ENCODE measurements at regions not wholly inside any gene's neighbourhood (a gene's known extent, or its start where the extent isn't known, plus 50 kb on each side); places are given as distances from the start of the nearest gene placed in this dataset.

DNA sequence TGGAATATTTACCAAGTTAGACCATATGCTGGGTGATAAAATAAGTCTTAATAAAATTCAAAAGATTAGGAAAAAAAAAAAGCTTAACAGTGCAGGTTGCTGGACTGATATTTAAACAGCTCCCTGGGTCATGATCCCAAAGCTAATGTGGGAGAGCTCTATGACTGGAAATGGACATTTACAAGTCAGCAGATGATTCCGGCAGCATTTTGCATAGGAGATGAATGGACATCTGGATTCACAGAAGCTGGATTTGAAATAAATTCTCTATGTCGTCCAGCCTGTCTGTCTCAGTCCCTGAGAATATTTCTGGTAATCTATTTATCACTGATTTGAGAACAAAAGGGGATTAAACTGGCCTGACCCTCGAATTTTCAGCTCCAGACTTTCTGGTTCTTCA lies 52.3 kb upstream of the KLHL25 start:
- ATAC-seq (no peak), DNase-seq (no peak)
- H3K9me3 Mint-ChIP-seq: no peaks in the 10 kb centered on the region
- no peak overlapping the region for H3K4me3 Mint-ChIP-seq
- H3K27ac Mint-ChIP-seq: no peak overlapping the region
- H3K4me1 Mint-ChIP-seq: no peaks in the 10 kb centered on the region
- no peaks in the 10 kb centered on the region for H3K36me3 Mint-ChIP-seq (ENCODE audit: low read depth)
- peaks cover 25% of the 10 kb centered on the region for H3K27me3 Mint-ChIP-seq

DNA sequence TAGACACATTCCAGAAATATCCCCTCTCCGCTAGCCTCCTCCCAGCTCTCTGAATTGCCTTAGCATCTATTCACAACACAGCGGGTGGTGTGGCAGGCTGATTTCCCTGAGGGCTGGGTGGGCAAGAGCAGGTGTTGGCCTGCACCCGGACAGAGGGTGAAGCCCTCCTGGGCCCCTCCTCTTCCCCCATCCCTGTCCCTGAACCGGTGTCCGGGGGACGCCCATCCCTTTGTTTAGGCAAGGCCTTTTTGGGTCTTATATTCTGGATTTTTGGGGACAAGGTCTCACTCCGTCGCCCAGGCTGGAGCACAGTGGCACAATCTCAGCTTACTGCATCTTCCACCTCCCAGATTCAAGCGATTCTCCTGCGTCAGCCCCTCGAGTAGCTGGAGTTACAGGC lies 55.2 kb upstream of the KLHL25 start:
- Mint-ChIP-seq H3K27ac (no peak overlapping the region), H3K36me3 (ENCODE audit: low read depth) (no peaks in the 10 kb centered on the region), H3K27me3 (peaks cover 21% of the 10 kb centered on the region), H3K4me3 (no peak overlapping the region), H3K9me3 (no peaks in the 10 kb centered on the region), H3K4me1 (peaks cover 2% of the 10 kb centered on the region)
- no peak for DNase-seq
- ATAC-seq: no peak

DNA sequence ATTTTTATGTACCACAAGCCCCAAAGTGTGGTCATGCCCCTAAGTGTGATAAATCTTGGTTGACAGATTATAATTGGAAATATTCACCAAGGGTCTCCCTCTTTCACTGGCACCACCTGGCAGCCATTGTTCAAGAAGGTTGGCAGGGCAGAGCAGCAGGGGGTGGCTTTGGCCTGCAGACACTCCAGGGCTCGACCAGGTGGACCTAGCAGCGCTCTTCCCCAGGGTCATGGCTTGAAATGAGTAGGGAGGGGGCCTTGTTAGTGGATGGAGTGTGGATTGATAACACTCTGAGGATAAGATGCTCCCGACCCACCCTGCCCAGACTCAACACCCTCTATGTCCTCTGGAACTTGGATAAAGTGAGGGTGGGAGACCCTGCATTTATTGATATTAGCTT lies 58.2 kb upstream of the KLHL25 start:
- H3K36me3 Mint-ChIP-seq (ENCODE audit: low read depth): no peaks in the 10 kb centered on the region
- H3K4me3 Mint-ChIP-seq: no peak overlapping the region
- peaks cover 2% of the 10 kb centered on the region for H3K4me1 Mint-ChIP-seq
- H3K27me3 Mint-ChIP-seq: peaks cover 24% of the 10 kb centered on the region
- ATAC-seq (no peak), DNase-seq (no peak)
- H3K9me3 Mint-ChIP-seq: no peaks in the 10 kb centered on the region
- no peak overlapping the region for H3K27ac Mint-ChIP-seq

DNA sequence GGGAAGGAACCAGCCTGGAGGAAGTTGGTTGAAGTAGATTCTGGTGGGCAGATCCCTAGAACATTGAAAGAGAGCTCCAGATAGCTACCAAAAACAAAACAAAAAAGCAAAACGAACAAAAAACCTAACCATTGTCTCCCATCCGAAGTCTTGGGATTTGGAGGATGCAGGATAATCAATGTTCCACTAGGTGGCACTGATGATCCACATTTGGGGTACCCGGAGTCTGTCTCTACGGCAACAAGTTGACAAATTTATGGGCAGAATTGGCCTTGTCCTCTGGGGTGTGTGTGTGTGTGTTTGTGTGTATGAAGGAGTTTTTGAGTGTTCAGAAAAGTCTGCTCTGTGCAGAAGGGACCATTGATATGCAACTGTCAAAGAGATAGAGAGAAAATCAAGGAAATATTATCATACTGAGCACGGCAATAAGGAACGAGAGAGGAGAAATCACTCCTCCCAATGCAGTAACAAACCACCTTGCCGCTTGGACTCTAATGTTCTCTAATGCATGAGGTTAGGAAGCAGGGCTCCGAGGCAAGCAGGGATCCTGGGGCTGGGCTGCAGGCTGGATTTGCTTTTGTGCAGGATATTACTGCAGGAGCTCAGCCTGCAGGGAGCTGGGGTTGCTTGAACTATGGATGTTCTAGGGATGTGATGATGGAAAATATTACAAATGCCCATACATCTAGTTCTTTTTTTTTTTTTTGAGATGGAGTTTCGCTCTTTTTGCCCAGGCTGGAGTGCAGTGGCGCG lies 59.8 kb upstream of the KLHL25 start:
- Mint-ChIP-seq H3K27ac (no peak overlapping the region), H3K36me3 (ENCODE audit: low read depth) (no peaks in the 10 kb centered on the region), H3K9me3 (no peaks in the 10 kb centered on the region), H3K4me3 (no peak overlapping the region), H3K27me3 (peaks cover 33% of the 10 kb centered on the region), H3K4me1 (peaks cover 2% of the 10 kb centered on the region)
- ATAC-seq: peak; percentile 51
- DNase-seq: peak; percentile 40

DNA sequence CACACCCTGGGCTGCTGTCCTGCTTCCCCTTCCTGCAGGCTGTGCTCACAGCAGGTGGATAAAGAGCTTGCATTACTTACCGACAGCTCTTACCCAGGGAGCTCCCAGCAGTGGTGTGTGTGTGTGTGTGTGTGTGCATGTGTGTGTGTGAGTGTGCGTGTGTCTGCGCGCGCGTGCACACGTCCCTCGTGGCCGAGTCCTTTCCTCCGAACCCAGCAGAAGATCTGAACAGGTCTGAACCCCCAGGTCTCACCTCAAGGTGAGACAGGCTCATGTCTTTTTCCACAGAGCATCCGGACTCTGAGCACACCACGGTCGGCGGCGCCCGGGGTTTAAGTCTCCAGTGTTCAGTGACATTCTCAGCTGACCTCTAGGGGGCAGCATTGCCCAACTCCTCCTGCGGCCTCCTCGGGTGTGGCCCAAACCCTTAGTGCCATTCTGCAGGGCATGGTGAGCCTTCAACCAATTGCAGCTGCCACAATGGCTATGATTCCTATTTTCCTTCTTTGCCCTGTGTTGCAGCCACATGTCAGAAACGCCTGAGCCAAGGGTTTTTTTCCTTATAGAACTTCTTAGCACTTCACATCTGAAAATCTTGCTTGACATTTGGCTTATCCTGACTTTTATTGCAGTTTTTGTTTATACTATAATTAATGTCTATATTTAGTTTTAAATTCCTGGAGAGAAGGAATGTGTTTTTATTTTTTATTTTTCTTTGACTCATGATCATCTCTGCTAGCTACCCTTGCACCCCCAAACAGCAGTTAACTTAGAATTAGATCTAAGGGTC lies 64.1 kb upstream of the KLHL25 start:
- Mint-ChIP-seq H3K36me3 (ENCODE audit: low read depth) (no peaks in the 10 kb centered on the region), H3K27me3 (peaks cover 31% of the 10 kb centered on the region), H3K9me3 (no peaks in the 10 kb centered on the region), H3K4me1 (peaks cover 2% of the 10 kb centered on the region), H3K4me3 (peak overlapping the region; percentile 45), H3K27ac (no peak overlapping the region)
- peak; percentile 91 for ATAC-seq
- DNase-seq: peak; percentile 85

DNA sequence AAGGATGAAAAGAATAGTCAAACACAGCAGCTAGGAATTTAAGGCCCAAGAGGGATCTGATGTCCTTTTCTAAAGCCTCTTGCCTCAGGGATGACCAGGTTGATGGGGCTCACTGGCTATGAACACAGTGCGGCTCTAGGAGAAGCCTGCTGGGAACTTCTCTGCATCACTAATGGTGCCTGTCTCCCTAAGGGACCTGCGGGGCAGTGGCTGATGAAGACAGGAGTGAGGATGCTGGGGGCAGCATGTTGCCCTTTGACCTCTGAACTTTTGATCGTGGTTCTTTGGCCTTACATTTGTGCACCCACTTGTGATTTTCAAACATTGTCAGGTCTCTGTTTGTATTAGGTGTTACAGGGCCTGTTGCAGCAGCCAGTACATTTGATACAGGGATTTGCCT lies 64.9 kb upstream of the KLHL25 start:
- Mint-ChIP-seq H3K9me3 (no peaks in the 10 kb centered on the region), H3K36me3 (ENCODE audit: low read depth) (no peaks in the 10 kb centered on the region), H3K4me3 (no peak overlapping the region), H3K27me3 (peaks cover 26% of the 10 kb centered on the region), H3K4me1 (no peaks in the 10 kb centered on the region), H3K27ac (no peak overlapping the region)
- no peak for ATAC-seq
- no peak for DNase-seq

DNA sequence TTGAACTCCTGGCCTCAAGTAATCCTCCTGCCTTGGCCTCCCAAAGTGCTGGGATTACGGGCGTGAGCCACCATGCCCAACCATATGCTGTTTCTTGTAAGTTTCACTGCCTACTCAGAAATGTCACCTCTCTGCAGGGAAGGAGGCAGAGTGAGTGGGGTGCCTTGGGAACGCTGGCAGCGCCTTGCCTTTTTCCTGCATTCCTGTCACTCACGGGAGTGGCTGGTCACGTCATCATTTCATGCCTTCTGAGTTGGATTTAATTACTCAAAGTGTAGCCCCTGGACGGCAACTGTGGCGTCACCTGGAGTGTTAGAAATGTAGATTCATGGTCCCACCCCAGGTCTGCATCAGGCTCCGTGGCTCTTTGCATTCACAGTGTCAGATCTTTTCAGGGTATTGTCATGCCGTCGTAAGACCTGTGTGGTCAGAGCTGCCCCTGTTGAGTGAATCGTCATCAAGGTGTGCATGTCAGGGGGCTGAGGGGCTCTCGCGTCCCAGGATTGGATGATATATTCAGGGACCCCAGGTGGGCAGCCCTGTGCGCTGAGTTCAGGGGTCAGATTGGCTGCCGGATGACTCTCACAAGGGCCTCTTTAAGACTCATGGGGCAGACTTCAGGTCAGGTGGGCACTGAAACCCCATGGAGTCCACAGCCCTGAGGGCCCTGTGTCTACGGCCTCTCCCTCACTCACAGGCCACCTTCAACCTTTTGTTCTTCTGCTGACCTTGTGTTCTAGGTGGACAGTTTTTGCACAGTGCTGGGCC lies 65.9 kb upstream of the KLHL25 start:
- Mint-ChIP-seq H3K27me3 (peaks cover 25% of the 10 kb centered on the region), H3K4me1 (no peaks in the 10 kb centered on the region), H3K9me3 (no peaks in the 10 kb centered on the region), H3K36me3 (ENCODE audit: low read depth) (no peaks in the 10 kb centered on the region), H3K4me3 (no peak overlapping the region), H3K27ac (no peak overlapping the region)
- ATAC-seq: no peak
- DNase-seq: no peak

DNA sequence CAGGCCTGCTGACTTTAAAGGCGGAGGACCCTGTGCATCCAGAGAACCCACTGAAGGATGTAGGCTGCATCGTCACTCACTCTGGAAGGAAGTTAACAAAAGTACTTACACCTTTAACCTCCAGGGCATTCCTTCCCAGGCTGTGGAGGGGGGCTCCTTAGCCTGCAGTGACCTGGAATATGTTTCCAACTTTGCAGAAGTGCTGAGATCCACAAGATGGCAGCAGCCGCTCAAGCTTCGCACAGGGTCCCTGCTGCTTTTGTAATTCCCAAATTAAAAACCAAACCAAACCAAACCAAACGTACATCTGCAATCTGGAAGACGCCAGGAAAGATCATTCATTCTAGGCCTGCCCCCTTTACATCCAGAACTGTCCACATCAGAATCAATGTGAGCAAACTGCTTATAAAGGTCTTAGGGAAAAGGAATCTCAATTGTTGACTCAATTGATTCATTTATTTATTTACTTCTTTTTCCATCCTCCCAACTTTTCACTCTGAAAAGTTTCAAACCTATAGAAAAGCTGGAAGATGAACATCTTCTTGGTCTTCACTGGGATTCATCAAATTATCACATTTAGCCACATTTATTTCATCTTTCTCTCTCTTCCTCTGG lies 70.5 kb upstream of the KLHL25 start:
- Mint-ChIP-seq H3K4me3 (no peak overlapping the region), H3K4me1 (no peaks in the 10 kb centered on the region), H3K27me3 (peaks cover 4% of the 10 kb centered on the region), H3K9me3 (no peaks in the 10 kb centered on the region), H3K27ac (no peak overlapping the region), H3K36me3 (ENCODE audit: low read depth) (no peaks in the 10 kb centered on the region)
- DNase-seq (peak; percentile 9), ATAC-seq (no peak)

DNA sequence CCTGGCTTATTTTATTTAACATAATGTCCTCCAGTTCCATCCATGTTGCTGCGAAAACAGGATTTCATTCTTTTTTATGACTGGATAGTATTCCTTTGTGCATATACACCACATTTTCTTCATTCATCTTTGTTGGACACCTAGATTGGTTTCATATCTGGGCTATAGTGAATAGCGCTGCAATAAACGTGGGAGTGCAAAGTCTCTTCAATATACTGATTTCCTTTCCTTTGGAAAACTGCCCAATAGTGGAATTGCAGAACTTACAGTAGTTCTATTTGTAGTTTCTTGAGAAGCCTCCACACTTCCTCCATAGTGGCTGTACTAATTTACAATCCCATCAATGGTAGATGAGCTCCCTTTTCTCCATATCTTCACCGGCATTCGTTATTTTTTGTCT lies 72.5 kb upstream of the KLHL25 start:
- Mint-ChIP-seq H3K4me3 (no peak overlapping the region), H3K27me3 (peaks cover 4% of the 10 kb centered on the region)
- ATAC-seq: no peak

DNA sequence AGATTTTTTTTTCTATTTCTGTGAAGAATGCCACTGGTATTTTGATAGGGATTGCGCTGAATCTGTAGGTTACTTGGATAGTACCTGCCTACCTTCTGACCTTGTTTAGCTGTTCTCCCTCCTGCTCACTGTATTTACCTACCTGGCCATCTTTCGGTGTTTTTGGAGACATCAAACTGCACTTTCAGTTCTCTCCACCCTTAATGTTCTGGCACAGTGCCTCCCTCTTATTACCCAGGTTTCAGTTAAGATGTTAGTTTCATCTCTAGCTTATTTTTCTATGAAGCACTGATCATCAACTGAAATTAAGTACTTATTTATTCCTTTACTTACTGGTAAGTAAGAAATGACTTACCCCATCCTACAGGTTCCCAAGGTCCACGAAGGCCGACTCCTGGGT lies 74.4 kb upstream of the KLHL25 start:
- Mint-ChIP-seq H3K4me3 (no peak overlapping the region), H3K27ac (no peak overlapping the region), H3K4me1 (peaks cover 3% of the 10 kb centered on the region), H3K27me3 (peaks cover 9% of the 10 kb centered on the region), H3K9me3 (no peaks in the 10 kb centered on the region), H3K36me3 (ENCODE audit: low read depth) (no peaks in the 10 kb centered on the region)
- DNase-seq: no peak
- no peak for ATAC-seq

More for the DNA sequence above, 72.5 kb upstream of the KLHL25 start:
- Mint-ChIP-seq H3K27ac (no peak overlapping the region), H3K36me3 (ENCODE audit: low read depth) (no peaks in the 10 kb centered on the region), H3K4me1 (peaks cover 3% of the 10 kb centered on the region), H3K9me3 (no peaks in the 10 kb centered on the region)
- DNase-seq: no peak

DNA sequence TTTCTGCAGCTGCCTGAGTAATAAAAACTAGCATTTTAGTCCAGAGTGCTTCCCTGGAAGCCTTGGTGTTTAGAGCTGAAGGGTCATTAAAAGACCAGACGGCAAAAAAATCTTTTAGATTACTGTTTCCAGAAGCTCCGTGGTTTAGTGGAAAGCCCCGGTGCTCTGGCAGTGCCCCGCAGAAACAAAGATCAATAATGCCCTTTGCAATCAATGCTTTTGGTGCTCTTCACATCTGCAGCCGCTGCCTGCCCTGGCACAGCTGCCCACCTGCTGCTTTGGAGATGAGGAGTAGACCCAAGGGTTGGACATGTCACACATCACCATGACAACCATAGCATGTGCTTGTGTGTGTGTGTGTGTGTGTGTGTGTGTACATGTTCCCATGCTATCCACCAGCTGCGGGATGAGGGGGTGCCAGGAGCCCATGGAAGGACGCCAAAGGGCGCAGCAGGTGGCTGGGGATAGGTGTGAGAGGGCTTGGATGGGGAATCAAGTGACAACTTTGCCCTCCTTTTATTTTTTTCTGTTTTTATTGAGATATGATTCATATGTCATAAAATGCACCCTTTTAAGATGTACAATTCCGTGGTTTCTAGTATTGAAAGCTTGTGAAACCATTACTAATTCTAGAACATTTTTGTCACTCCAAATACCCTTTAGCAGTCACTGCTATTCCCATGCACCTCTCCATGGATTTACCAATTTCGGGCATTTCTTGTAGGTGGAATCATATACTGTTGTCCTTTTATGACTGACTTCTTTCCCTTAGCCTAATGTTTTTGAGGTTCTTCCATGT lies 75.7 kb upstream of the KLHL25 start:
- no peak overlapping the region for H3K4me3 Mint-ChIP-seq
- peaks cover 3% of the 10 kb centered on the region for H3K4me1 Mint-ChIP-seq
- no peak for DNase-seq
- peaks cover 16% of the 10 kb centered on the region for H3K27me3 Mint-ChIP-seq
- no peak overlapping the region for H3K27ac Mint-ChIP-seq
- H3K9me3 Mint-ChIP-seq: no peaks in the 10 kb centered on the region
- H3K36me3 Mint-ChIP-seq (ENCODE audit: low read depth): no peaks in the 10 kb centered on the region
- no peak for ATAC-seq

DNA sequence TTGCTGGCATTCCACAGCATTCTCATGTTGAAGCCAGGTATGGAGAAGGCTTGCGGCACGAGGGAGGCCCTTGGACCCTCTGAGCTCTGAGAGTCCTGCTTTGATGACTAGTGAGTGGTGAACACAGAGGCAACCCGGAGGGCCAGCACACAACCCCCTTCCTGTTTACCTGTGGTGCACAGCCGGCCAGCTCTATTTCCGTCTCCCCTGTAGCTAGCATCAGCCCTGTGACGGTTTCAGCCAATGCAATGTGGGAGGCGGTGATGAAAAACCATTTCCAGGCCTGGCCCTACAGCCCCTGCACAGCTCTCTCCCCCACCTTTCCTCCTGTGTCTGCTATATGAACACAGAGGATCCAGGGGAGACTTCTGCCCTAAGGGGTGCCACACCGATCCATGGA lies 76.8 kb upstream of the KLHL25 start:
- no peak for ATAC-seq
- no peaks in the 10 kb centered on the region for H3K36me3 Mint-ChIP-seq (ENCODE audit: low read depth)
- H3K4me3 Mint-ChIP-seq: no peak overlapping the region
- H3K27me3 Mint-ChIP-seq: peaks cover 21% of the 10 kb centered on the region
- DNase-seq: no peak
- H3K9me3 Mint-ChIP-seq: no peaks in the 10 kb centered on the region
- peaks cover 3% of the 10 kb centered on the region for H3K4me1 Mint-ChIP-seq
- no peak overlapping the region for H3K27ac Mint-ChIP-seq

DNA sequence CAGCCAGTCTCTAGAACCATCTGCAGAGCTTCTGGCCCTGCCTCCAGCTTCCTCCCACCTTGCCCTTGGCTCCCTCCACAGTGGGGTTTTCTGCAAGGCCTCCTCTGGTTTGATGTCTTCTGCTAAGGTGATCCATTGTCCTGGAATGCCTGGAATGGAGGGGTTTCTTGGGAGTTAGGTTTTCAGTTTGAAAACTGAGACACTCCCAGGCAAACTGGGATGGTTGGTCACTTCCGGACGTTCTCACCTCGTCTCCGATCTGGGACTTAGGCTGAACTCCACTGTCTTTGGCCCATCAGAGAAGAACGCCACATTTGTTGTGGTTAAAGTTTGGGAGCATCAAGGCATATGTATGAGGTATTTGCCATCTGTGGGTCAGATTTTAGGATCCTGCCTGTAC lies 77.4 kb upstream of the KLHL25 start:
- DNase-seq (no peak), ATAC-seq (no peak)
- Mint-ChIP-seq H3K9me3 (no peaks in the 10 kb centered on the region), H3K4me3 (no peak overlapping the region), H3K36me3 (ENCODE audit: low read depth) (no peaks in the 10 kb centered on the region), H3K27ac (no peak overlapping the region), H3K27me3 (peaks cover 21% of the 10 kb centered on the region), H3K4me1 (peaks cover 3% of the 10 kb centered on the region)

DNA sequence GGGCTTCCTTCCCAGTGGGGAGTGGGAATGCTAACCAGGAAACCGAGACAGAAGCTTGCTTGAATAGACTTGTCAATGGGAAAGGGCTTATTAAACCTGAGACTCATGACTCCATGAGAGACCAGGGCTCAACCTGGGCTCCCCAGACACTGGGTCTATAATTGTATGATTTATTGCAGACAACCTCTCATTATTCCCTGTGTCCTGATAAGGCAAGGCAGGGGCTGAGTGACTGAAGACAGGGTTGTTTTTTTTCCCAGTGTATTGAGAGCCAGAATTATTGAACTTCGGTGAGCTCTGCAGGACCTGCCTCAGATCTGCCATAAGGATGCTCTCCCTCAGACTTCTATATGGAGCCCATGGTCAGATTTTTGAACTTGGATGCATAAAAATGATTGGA lies 79.5 kb upstream of the KLHL25 start:
- no peak for DNase-seq
- no peak overlapping the region for H3K4me3 Mint-ChIP-seq
- peaks cover 23% of the 10 kb centered on the region for H3K27me3 Mint-ChIP-seq
- H3K9me3 Mint-ChIP-seq: no peaks in the 10 kb centered on the region
- peaks cover 3% of the 10 kb centered on the region for H3K4me1 Mint-ChIP-seq
- H3K36me3 Mint-ChIP-seq (ENCODE audit: low read depth): no peaks in the 10 kb centered on the region
- H3K27ac Mint-ChIP-seq: no peak overlapping the region
- no peak for ATAC-seq
